ENCODE measurements at regions not wholly inside any gene's neighbourhood (a gene's known extent, or its start where the extent isn't known, plus 50 kb on each side); places are given as distances from the start of the nearest gene placed in this dataset.
"Not testable (repeated sequence)": the region's sequence is repeated elsewhere in the genome, so short reads cannot be mapped to it uniquely, and the experiment has no call there.

DNA sequence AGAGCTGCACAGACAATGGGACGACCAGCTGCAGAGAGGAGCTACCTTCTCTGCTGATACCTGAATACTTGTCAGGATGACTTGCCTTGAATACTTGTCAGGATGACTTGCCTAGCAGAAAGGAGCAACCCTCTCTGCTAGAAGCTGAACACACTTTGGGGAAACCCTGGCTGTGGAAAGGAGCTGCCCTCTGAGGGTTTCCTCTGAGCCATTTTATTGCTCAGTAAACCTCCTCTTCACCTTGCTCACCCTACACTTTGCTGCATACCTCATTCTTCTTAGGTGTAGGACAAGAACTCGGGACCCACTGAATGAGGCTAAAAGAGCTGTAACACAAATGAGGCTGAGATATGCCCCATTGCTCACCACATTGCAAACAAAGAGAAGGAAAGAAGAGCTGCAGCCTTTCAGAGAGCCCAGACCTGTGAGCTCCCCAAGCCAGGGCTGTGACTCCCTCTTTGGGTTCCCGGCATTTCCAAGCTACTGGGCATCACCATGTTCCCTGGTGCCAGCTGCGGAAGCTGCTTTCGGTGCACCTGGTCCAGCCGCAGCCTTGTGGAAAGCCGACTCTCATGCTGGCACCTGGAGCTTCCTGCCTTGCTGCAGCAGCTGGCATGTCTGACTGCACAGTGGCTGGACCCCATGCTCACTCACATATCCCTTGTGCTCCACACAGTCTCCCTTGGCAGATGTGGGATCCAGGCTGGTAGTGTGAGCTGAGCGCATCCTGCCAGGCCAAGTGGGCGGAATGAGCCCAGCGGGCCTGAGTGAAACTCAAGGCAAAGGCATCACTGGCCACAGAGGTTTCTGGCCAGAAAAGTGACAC is 106.7 kb upstream of the AHI1 start:
- no peaks in the 10 kb centered on the region for H3K36me3 ChIP-seq
- H3K27ac ChIP-seq: no peak overlapping the region
- H3K4me1 ChIP-seq: no peaks in the 10 kb centered on the region
- no peak for DNase-seq (ENCODE audit: low spot score in 2 of 2)
- TF ChIP-seq CTCF (IDR thresholded peaks at IDR 0.05) (no peak), POLR2A (IDR thresholded peaks at IDR 0.05) (no peak), EP300 (IDR thresholded peaks at IDR 0.05) (no peak)
- no peaks in the 10 kb centered on the region for H3K27me3 ChIP-seq
- WGBS, 2 donors: 94 to 97% methylated on average over 10 of the region's 10 CpGs
- H3K9me3 ChIP-seq: peaks cover 0 to 3% (median under 1%) of the 10 kb centered on the region in 4 donors
- H3K4me3 ChIP-seq: no peak overlapping the region

- Histone ChIP-seq H3K27me3 (no peaks in the 10 kb centered on the region), H3K4me3 (no peak overlapping the region), H3K4me1 (no peaks in the 10 kb centered on the region), H3K9me3 (no peaks in the 10 kb centered on the region), H3K36me3 (no peaks in the 10 kb centered on the region), H3K27ac (no peak overlapping the region)
- 54 to 81% methylated on average over 2 of the region's 2 CpGs for WGBS, 2 donors
- no peak for DNase-seq (ENCODE audit: low spot score in 2 of 2)
- no peak for TF ChIP-seq CTCF (IDR thresholded peaks at IDR 0.05)
- TF ChIP-seq POLR2A (IDR thresholded peaks at IDR 0.05): no peak
Observed at GRCh38 chr6:135605278-135605790, 107.8 kb upstream of the AHI1 start.

DNA sequence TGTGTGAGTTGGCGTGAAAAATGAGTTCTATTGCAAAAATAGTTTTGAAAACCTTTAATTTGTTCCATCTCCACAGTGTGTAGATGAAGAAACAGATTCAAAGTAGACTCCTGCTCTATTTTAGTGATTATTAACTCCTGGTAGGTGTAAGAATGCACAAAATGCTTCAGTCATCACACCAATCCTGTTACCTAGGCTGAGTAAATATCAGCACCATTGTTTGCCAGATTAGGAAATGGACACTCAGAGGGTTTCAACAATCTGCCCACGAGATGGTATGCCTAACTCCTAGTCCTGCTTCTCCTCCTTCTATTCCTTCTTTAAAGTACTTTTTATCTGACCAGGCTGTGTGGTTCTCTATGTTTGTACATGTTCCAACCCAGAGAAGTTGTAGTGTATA is 108.9 kb upstream of the AHI1 start:
- no peak overlapping the region for H3K27ac ChIP-seq
- H3K9me3 ChIP-seq: no peaks in the 10 kb centered on the region
- no peaks in the 10 kb centered on the region for H3K27me3 ChIP-seq
- no peak overlapping the region for H3K4me3 ChIP-seq
- 75 to 81% methylated on average over 2 of the region's 2 CpGs for WGBS, 2 donors
- DNase-seq (ENCODE audit: low spot score in 2 of 2): no peak
- no peaks in the 10 kb centered on the region for H3K36me3 ChIP-seq
- no peaks in the 10 kb centered on the region for H3K4me1 ChIP-seq
- TF ChIP-seq EP300 (IDR thresholded peaks at IDR 0.05) (no peak), POLR2A (IDR thresholded peaks at IDR 0.05) (no peak)

DNA sequence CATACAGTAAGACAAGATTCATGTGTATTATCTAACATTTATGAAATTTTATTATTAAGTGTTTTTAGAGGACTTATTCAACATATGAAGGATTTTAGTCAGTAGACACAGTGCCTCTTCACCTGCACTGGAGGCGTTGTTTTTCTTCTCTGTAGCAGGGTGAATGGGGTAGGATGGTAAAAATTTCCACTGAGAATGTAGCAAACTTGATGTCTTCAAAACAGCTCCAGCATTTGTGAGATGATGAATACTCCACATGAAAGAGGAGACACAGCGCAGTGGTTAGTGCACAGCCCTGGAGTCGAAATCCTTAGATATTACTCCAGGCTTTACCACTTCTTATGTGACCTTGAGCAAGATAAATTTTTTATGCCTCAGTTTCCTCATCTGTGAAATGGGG is 110.5 kb upstream of the AHI1 start:
- H3K9me3 ChIP-seq: no peaks in the 10 kb centered on the region
- no peak overlapping the region for H3K4me3 ChIP-seq
- no peak for DNase-seq (ENCODE audit: low spot score in 2 of 2)
- no peaks in the 10 kb centered on the region for H3K36me3 ChIP-seq
- no peaks in the 10 kb centered on the region for H3K4me1 ChIP-seq
- TF ChIP-seq EP300 (IDR thresholded peaks at IDR 0.05) (no peak), POLR2A (IDR thresholded peaks at IDR 0.05) (no peak), CTCF (IDR thresholded peaks at IDR 0.05) (no peak)
- WGBS, 2 donors: 90 to 98% methylated on average over 3 of the region's 3 CpGs
- no peaks in the 10 kb centered on the region for H3K27me3 ChIP-seq
- no peak overlapping the region for H3K27ac ChIP-seq

DNA sequence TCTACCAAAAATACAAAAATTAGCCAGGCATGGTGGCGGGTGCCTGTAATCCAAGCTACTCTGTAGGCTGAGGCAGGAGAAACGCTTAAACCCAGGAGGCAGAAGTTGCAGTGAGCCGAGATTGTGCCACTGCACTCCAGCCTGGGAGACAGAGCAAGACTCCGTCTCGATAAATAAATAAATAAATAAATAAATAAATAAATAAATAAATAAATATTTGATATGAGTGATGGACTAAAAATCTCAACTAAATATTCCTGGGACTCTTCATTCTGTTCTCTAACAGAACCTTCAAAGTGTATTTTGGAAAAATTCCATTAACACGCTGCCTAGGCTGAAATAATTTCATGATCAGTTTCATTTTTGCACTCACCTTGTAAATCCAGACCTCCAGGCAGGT is 112.7 kb upstream of the AHI1 start:
- H3K9me3 ChIP-seq; H3K27me3 ChIP-seq; H3K27ac ChIP-seq; H3K4me3 ChIP-seq; H3K4me1 ChIP-seq; DNase-seq (ENCODE audit: low spot score in 2 of 2); H3K36me3 ChIP-seq: not testable (repeated sequence)
- 93 to 98% methylated on average over 6 of the region's 6 CpGs for WGBS, 2 donors

GRCh38 chr6:135616655-135617054 is 119.1 kb upstream of the AHI1 start:
- Histone ChIP-seq H3K4me1 (no peaks in the 10 kb centered on the region), H3K27ac (no peak overlapping the region), H3K4me3 (no peak overlapping the region), H3K36me3 (no peaks in the 10 kb centered on the region), H3K27me3 (no peaks in the 10 kb centered on the region), H3K9me3 (no peaks in the 10 kb centered on the region)
- WGBS, 2 donors: 86 to 92% methylated on average over 2 of the region's 2 CpGs
- no peak for DNase-seq (ENCODE audit: low spot score in 2 of 2)
- TF ChIP-seq EP300 (IDR thresholded peaks at IDR 0.05) (no peak), CTCF (IDR thresholded peaks at IDR 0.05) (no peak), POLR2A (IDR thresholded peaks at IDR 0.05) (no peak)
